Stomach (tissue), 4 donors: ENCODE measurements at regions not wholly inside any gene's neighbourhood (a gene's known extent, or its start where the extent isn't known, plus 50 kb on each side); places are given as distances from the start of the nearest gene placed in this dataset.

Experiments
- EP300 ChIP-seq: sonication (generic); formaldehyde crosslinking; IDR thresholded peaks from one replicate; pipeline ENCODE4 v1.6.1; 2017; ENCODE audit warnings: antibody characterized with exemption
- POLR2A ChIP-seq, 4 donors: fragments of 450-650 bp; IDR thresholded peaks; one replicate each; pipeline ENCODE4 v1.6.1; 2016; ENCODE audit warnings: antibody characterized with exemption in 4 of 4, control low read depth in 2 of 4, mild to moderate bottlenecking in 1 of 4, moderate library complexity in 1 of 4
- POLR2AphosphoS5 ChIP-seq, 3 donors: sonication (generic); formaldehyde crosslinking; IDR thresholded peaks; one replicate each; pipeline ENCODE4 v1.6.1; 2016; ENCODE audit warnings: antibody characterized with exemption in 3 of 3
- TF ChIP-seq, protein P1 (sequence below), 7 experiments: fragments of 450-650 bp in 4 of 7; fragments of 200-600 bp in 3 of 7; sonication (generic) in 3 of 7; IDR thresholded peaks; one replicate each; pipeline ENCODE4 v1.5.1; 2016 to 2019; ENCODE audit warnings: antibody characterized with exemption in 7 of 7, control low read depth in 2 of 7, mild to moderate bottlenecking in 1 of 7

DNA sequence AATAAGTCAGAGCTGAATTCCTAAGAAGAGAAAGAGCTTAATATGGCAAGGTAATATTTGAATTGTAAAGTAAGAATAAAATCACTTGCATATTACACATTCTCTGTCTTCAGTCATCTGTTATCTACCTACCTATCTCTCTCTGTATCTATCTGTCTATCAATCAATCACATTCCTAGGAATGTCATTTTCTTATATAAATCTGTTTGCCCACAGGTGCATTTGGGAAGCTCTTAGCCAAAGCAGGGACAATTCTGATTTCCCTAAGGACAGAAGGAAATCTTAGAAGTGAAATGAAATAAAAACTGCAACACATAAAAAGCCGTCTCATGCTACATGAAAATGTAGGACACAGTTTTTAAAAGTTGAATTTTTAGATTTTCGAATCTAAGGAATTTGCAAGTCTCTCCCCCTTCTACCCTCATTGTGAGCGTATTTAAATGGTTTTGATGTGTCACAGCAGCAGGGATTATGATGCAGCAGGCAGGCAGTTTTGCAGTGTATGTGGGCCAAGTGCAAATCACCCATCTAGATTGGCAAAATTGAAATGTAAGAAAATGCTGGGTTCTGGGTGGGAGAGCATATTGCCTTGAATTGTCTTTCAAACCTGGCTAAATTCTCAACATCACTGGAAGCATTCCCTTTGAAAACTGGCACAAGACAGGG is 155.7 kb downstream of the ACER2 start:
- TF ChIP-seq POLR2A (IDR thresholded peaks at IDR 0.05), result no peak
- TF ChIP-seq, protein P1, sequence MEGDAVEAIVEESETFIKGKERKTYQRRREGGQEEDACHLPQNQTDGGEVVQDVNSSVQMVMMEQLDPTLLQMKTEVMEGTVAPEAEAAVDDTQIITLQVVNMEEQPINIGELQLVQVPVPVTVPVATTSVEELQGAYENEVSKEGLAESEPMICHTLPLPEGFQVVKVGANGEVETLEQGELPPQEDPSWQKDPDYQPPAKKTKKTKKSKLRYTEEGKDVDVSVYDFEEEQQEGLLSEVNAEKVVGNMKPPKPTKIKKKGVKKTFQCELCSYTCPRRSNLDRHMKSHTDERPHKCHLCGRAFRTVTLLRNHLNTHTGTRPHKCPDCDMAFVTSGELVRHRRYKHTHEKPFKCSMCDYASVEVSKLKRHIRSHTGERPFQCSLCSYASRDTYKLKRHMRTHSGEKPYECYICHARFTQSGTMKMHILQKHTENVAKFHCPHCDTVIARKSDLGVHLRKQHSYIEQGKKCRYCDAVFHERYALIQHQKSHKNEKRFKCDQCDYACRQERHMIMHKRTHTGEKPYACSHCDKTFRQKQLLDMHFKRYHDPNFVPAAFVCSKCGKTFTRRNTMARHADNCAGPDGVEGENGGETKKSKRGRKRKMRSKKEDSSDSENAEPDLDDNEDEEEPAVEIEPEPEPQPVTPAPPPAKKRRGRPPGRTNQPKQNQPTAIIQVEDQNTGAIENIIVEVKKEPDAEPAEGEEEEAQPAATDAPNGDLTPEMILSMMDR (IDR thresholded peaks at IDR 0.05), result no peak
- no peak for TF ChIP-seq EP300
- no peak for TF ChIP-seq POLR2AphosphoS5 (IDR thresholded peaks at IDR 0.05)
